Fibroblast of peridontal ligament (primary cell): ENCODE measurements at regions not wholly inside any gene's neighbourhood (a gene's known extent, or its start where the extent isn't known, plus 50 kb on each side); places are given as distances from the start of the nearest gene placed in this dataset.
A peak's percentile ranks its signal among the peaks of the same experiment; 100 is the strongest.
"Not testable (repeated sequence)": the region's sequence is repeated elsewhere in the genome, so short reads cannot be mapped to it uniquely, and the experiment has no call there.

ENCODE experiments used
- DNase-seq: peaks from one replicate; pipeline ENCODE4 v3.0.0-alpha.2; 2010; ENCODE audit errors: extremely low read depth

GRCh38 chr4:49117951-49118350, 131.9 kb downstream of the CWH43 start:
- not testable (repeated sequence) for DNase-seq

- peak; percentile 13 for DNase-seq
Measured at GRCh38 chr4:49118379-49119212, 132.5 kb downstream of the CWH43 start.

- not testable (repeated sequence) for DNase-seq
Measured at GRCh38 chr4:49119345-49119744, 133.3 kb downstream of the CWH43 start.

- peak; percentile 23 for DNase-seq
Measured at GRCh38 chr4:49120042-49120779, 134.1 kb downstream of the CWH43 start.

- peak; percentile 53 for DNase-seq
Measured at GRCh38 chr4:49120804-49121203, 134.7 kb downstream of the CWH43 start.

- not testable (repeated sequence) for DNase-seq
Measured at GRCh38 chr4:49126443-49126842, 140.4 kb downstream of the CWH43 start.

GRCh38 chr4:49126858-49127257, 140.8 kb downstream of the CWH43 start:
- DNase-seq: not testable (repeated sequence)

- DNase-seq: not testable (repeated sequence)
Measured at GRCh38 chr4:49129385-49129784, 143.3 kb downstream of the CWH43 start.

GRCh38 chr4:49129870-49130269, 143.8 kb downstream of the CWH43 start:
- DNase-seq: not testable (repeated sequence)

GRCh38 chr4:49130724-49131123, 144.6 kb downstream of the CWH43 start:
- not testable (repeated sequence) for DNase-seq

- DNase-seq: not testable (repeated sequence)
Measured at GRCh38 chr4:49137043-49137442, 151.0 kb downstream of the CWH43 start.

- DNase-seq: not testable (repeated sequence)
Measured at GRCh38 chr4:49137961-49138360, 151.9 kb downstream of the CWH43 start.

GRCh38 chr4:49138818-49139217, 152.7 kb downstream of the CWH43 start:
- not testable (repeated sequence) for DNase-seq

GRCh38 chr4:49139513-49139912, 153.4 kb downstream of the CWH43 start:
- not testable (repeated sequence) for DNase-seq

GRCh38 chr4:49140351-49140750, 154.3 kb downstream of the CWH43 start:
- not testable (repeated sequence) for DNase-seq

- DNase-seq: not testable (repeated sequence)
Measured at GRCh38 chr4:49141955-49142354, 155.9 kb downstream of the CWH43 start.

GRCh38 chr4:49147143-49147542, 161.1 kb downstream of the CWH43 start:
- DNase-seq: not testable (repeated sequence)

GRCh38 chr4:49147596-49147995, 161.5 kb downstream of the CWH43 start:
- not testable (repeated sequence) for DNase-seq

- peak; percentile 75 for DNase-seq
Measured at GRCh38 chr4:49149006-49149975, 163.2 kb downstream of the CWH43 start.

- DNase-seq: not testable (repeated sequence)
Measured at GRCh38 chr4:49150351-49151083, 164.4 kb downstream of the CWH43 start.

- DNase-seq: not testable (repeated sequence)
Measured at GRCh38 chr4:49153011-49153410, 166.9 kb downstream of the CWH43 start.
